ENCODE measurements at regions not wholly inside any gene's neighbourhood (a gene's known extent, or its start where the extent isn't known, plus 50 kb on each side); places are given as distances from the start of the nearest gene placed in this dataset.
"Not testable (repeated sequence)": the region's sequence is repeated elsewhere in the genome, so short reads cannot be mapped to it uniquely, and the experiment has no call there.

GRCh38 chr7:113367041-113367586 lies 248.8 kb upstream of the SMIM30 start:
- no peak overlapping the region for H3K27ac Mint-ChIP-seq
- no peaks in the 10 kb centered on the region for H3K9me3 Mint-ChIP-seq
- H3K4me3 Mint-ChIP-seq = no peak overlapping the region
- no peaks in the 10 kb centered on the region for H3K27me3 Mint-ChIP-seq (ENCODE audit: low read depth)
- no peaks in the 10 kb centered on the region for H3K4me1 Mint-ChIP-seq (ENCODE audit: low read depth)
- no peaks in the 10 kb centered on the region for H3K36me3 Mint-ChIP-seq (ENCODE audit: low read depth)

GRCh38 chr7:113366122-113366521 lies 247.8 kb upstream of the SMIM30 start:
- no peaks in the 10 kb centered on the region for H3K9me3 Mint-ChIP-seq
- H3K27ac Mint-ChIP-seq = no peak overlapping the region
- no peak overlapping the region for H3K4me3 Mint-ChIP-seq
- no peaks in the 10 kb centered on the region for H3K27me3 Mint-ChIP-seq (ENCODE audit: low read depth)
- no peaks in the 10 kb centered on the region for H3K36me3 Mint-ChIP-seq (ENCODE audit: low read depth)
- H3K4me1 Mint-ChIP-seq (ENCODE audit: low read depth) = no peaks in the 10 kb centered on the region

- Mint-ChIP-seq H3K36me3 (ENCODE audit: low read depth) (no peaks in the 10 kb centered on the region), H3K4me1 (ENCODE audit: low read depth) (no peaks in the 10 kb centered on the region), H3K4me3 (no peak overlapping the region), H3K27ac (no peak overlapping the region), H3K9me3 (no peaks in the 10 kb centered on the region), H3K27me3 (ENCODE audit: low read depth) (no peaks in the 10 kb centered on the region)
These were observed 231.0 kb upstream of the SMIM30 start for GRCh38 chr7:113349339-113349738.

GRCh38 chr7:113339661-113340060 lies 221.3 kb upstream of the SMIM30 start:
- H3K4me1 Mint-ChIP-seq (ENCODE audit: low read depth) = no peaks in the 10 kb centered on the region
- H3K27ac Mint-ChIP-seq = no peak overlapping the region

GRCh38 chr7:113338071-113338696 lies 219.8 kb upstream of the SMIM30 start:
- H3K27ac Mint-ChIP-seq = no peak overlapping the region
- H3K4me1 Mint-ChIP-seq (ENCODE audit: low read depth) = no peaks in the 10 kb centered on the region
- H3K27me3 Mint-ChIP-seq (ENCODE audit: low read depth) = no peaks in the 10 kb centered on the region
- H3K4me3 Mint-ChIP-seq = no peak overlapping the region
- H3K9me3 Mint-ChIP-seq = no peaks in the 10 kb centered on the region
- no peaks in the 10 kb centered on the region for H3K36me3 Mint-ChIP-seq (ENCODE audit: low read depth)

More at GRCh38 chr7:113339661-113340060, 221.3 kb upstream of the SMIM30 start:
- Mint-ChIP-seq H3K36me3 (ENCODE audit: low read depth) (no peaks in the 10 kb centered on the region), H3K27me3 (ENCODE audit: low read depth) (no peaks in the 10 kb centered on the region), H3K4me3 (no peak overlapping the region), H3K9me3 (no peaks in the 10 kb centered on the region)

GRCh38 chr7:113336838-113337237 lies 218.5 kb upstream of the SMIM30 start:
- H3K36me3 Mint-ChIP-seq (ENCODE audit: low read depth); H3K4me3 Mint-ChIP-seq; H3K4me1 Mint-ChIP-seq (ENCODE audit: low read depth); H3K27ac Mint-ChIP-seq; H3K27me3 Mint-ChIP-seq (ENCODE audit: low read depth); H3K9me3 Mint-ChIP-seq: not testable (repeated sequence)

- Mint-ChIP-seq H3K9me3 (no peaks in the 10 kb centered on the region), H3K36me3 (ENCODE audit: low read depth) (no peaks in the 10 kb centered on the region), H3K27ac (no peak overlapping the region), H3K27me3 (ENCODE audit: low read depth) (no peaks in the 10 kb centered on the region), H3K4me1 (ENCODE audit: low read depth) (no peaks in the 10 kb centered on the region), H3K4me3 (no peak overlapping the region)
These were observed 213.0 kb upstream of the SMIM30 start for GRCh38 chr7:113331155-113331898.

GRCh38 chr7:113321201-113321600 lies 202.8 kb upstream of the SMIM30 start:
- Mint-ChIP-seq H3K36me3 (ENCODE audit: low read depth) (no peaks in the 10 kb centered on the region), H3K4me3 (no peak overlapping the region), H3K4me1 (ENCODE audit: low read depth) (no peaks in the 10 kb centered on the region), H3K27ac (no peak overlapping the region), H3K27me3 (ENCODE audit: low read depth) (no peaks in the 10 kb centered on the region), H3K9me3 (no peaks in the 10 kb centered on the region)

GRCh38 chr7:113320419-113320818 lies 202.1 kb upstream of the SMIM30 start:
- no peak overlapping the region for H3K27ac Mint-ChIP-seq
- H3K4me3 Mint-ChIP-seq = no peak overlapping the region
- no peaks in the 10 kb centered on the region for H3K9me3 Mint-ChIP-seq
- H3K27me3 Mint-ChIP-seq (ENCODE audit: low read depth) = no peaks in the 10 kb centered on the region
- no peaks in the 10 kb centered on the region for H3K36me3 Mint-ChIP-seq (ENCODE audit: low read depth)
- H3K4me1 Mint-ChIP-seq (ENCODE audit: low read depth) = no peaks in the 10 kb centered on the region

- Mint-ChIP-seq H3K36me3 (ENCODE audit: low read depth) (no peaks in the 10 kb centered on the region), H3K27me3 (ENCODE audit: low read depth) (no peaks in the 10 kb centered on the region), H3K27ac (no peak overlapping the region), H3K4me1 (ENCODE audit: low read depth) (no peaks in the 10 kb centered on the region), H3K9me3 (no peaks in the 10 kb centered on the region), H3K4me3 (no peak overlapping the region)
These were observed 196.2 kb upstream of the SMIM30 start for GRCh38 chr7:113314594-113314993.

- H3K36me3 Mint-ChIP-seq (ENCODE audit: low read depth) = no peaks in the 10 kb centered on the region
- H3K27me3 Mint-ChIP-seq (ENCODE audit: low read depth) = no peaks in the 10 kb centered on the region
- no peaks in the 10 kb centered on the region for H3K4me1 Mint-ChIP-seq (ENCODE audit: low read depth)
- H3K4me3 Mint-ChIP-seq = no peak overlapping the region
- no peaks in the 10 kb centered on the region for H3K9me3 Mint-ChIP-seq
- no peak overlapping the region for H3K27ac Mint-ChIP-seq
These were observed 190.0 kb upstream of the SMIM30 start for GRCh38 chr7:113308399-113308798.

GRCh38 chr7:113307147-113307546 lies 188.8 kb upstream of the SMIM30 start:
- H3K27me3 Mint-ChIP-seq (ENCODE audit: low read depth) = no peaks in the 10 kb centered on the region
- no peak overlapping the region for H3K4me3 Mint-ChIP-seq
- no peaks in the 10 kb centered on the region for H3K4me1 Mint-ChIP-seq (ENCODE audit: low read depth)
- H3K9me3 Mint-ChIP-seq = no peaks in the 10 kb centered on the region
- H3K27ac Mint-ChIP-seq = no peak overlapping the region
- no peaks in the 10 kb centered on the region for H3K36me3 Mint-ChIP-seq (ENCODE audit: low read depth)

- no peaks in the 10 kb centered on the region for H3K27me3 Mint-ChIP-seq (ENCODE audit: low read depth)
- no peaks in the 10 kb centered on the region for H3K36me3 Mint-ChIP-seq (ENCODE audit: low read depth)
- no peak overlapping the region for H3K4me3 Mint-ChIP-seq
- H3K9me3 Mint-ChIP-seq = no peaks in the 10 kb centered on the region
- H3K4me1 Mint-ChIP-seq (ENCODE audit: low read depth) = no peaks in the 10 kb centered on the region
- H3K27ac Mint-ChIP-seq = no peak overlapping the region
These were observed 187.9 kb upstream of the SMIM30 start for GRCh38 chr7:113306302-113306701.

- no peaks in the 10 kb centered on the region for H3K4me1 Mint-ChIP-seq (ENCODE audit: low read depth)
- H3K9me3 Mint-ChIP-seq = no peaks in the 10 kb centered on the region
- no peaks in the 10 kb centered on the region for H3K36me3 Mint-ChIP-seq (ENCODE audit: low read depth)
- H3K27ac Mint-ChIP-seq = no peak overlapping the region
- no peak overlapping the region for H3K4me3 Mint-ChIP-seq
- H3K27me3 Mint-ChIP-seq (ENCODE audit: low read depth) = no peaks in the 10 kb centered on the region
These were observed 185.8 kb upstream of the SMIM30 start for GRCh38 chr7:113304104-113304503.

- H3K9me3 Mint-ChIP-seq; H3K4me3 Mint-ChIP-seq; H3K27me3 Mint-ChIP-seq (ENCODE audit: low read depth); H3K36me3 Mint-ChIP-seq (ENCODE audit: low read depth); H3K27ac Mint-ChIP-seq; H3K4me1 Mint-ChIP-seq (ENCODE audit: low read depth): not testable (repeated sequence)
These were observed 185.0 kb upstream of the SMIM30 start for GRCh38 chr7:113303388-113303787.

All from T-helper 1 cell treated with Interleukin-12 subunit alpha and Interleukin-12 subunit beta and Interleukin-4 antibody, amounts not matched to agents 30 μg/mL and 1 μg/mL, for 36 hours (primary cell).